HCT116 (cell line): ENCODE measurements at regions not wholly inside any gene's neighbourhood (a gene's known extent, or its start where the extent isn't known, plus 50 kb on each side); places are given as distances from the start of the nearest gene placed in this dataset.

Experiments used
- ATAC-seq: fragments of 200-7000 bp; cut with Tn5 transposase; 2 replicates; pipeline ENCODE4 v1.9.1; 2020; ENCODE audit warnings: mild to moderate bottlenecking, moderate library complexity
- BruUV-seq: library from RNA; stranded (reverse); fragments of 400-500 nt; replicated peaks from 2 replicates; lab custom pipeline; 2021; lab: Mats Ljungman, UMichigan
- CTCF ChIA-PET: fragments of 300-600 bp; sonication (Branson Sonifier 250); formaldehyde crosslinking; loops from one replicate; lab custom pipeline; 2021; ENCODE audit warnings: antibody characterized with exemption; lab: Charles Lee
- POLR2A ChIA-PET: fragments of 300-600, 350-600 bp; sonication (Branson Sonifier 250); formaldehyde crosslinking; loops from one replicate; lab custom pipeline; 2021; ENCODE audit warnings: antibody characterized with exemption; lab: Charles Lee
- RAD21 ChIA-PET, 2 experiments: fragments of 300-600 bp; sonication (Branson Sonifier 250); formaldehyde crosslinking; loops; one replicate each; lab custom pipeline; 2023; ENCODE audit warnings: low total read pairs in 2 of 2; ENCODE audit not compliant: uncharacterized antibody in 2 of 2, unreplicated experiment in 2 of 2, low non-redundant PET in 1 of 2; lab: Charles Lee
- DNase-seq: peaks from one replicate; pipeline ENCODE4 v3.0.0-alpha.2; 2010; ENCODE audit warnings: low read depth, low spot score
- H2AFZ ChIP-seq: fragments of 200-600 bp; shearing (Covaris generic), sonication (generic); 2 replicates; pipeline ENCODE4 v1.6.1; 2017; ENCODE audit warnings: low read depth, mixed run types, mixed read lengths, antibody characterized with exemption, low read length; ENCODE audit not compliant: poor library complexity, severe bottlenecking
- H3K27ac ChIP-seq: 2 replicates; pipeline ENCODE4 v1.5.1; 2012; ENCODE audit warnings: low read depth, low read length
- H3K27me3 ChIP-seq: fragments of 200-600 bp; sonication (generic); 2 replicates; pipeline ENCODE4 v1.6.1; 2016; ENCODE audit warnings: mixed run types, low read length, mixed read lengths; ENCODE audit not compliant: insufficient read depth
- H3K36me3 ChIP-seq, 2 experiments: fragments of 200-500 bp in 1 of 2; fragments of 200-600 bp in 1 of 2; sonication (Bioruptor generic) in 1 of 2; sonication (generic) in 1 of 2; 2 replicates each; pipeline versions ENCODE4 v1.5.1 to v1.6.1; 2014 to 2016; ENCODE audit warnings: low read length in 2 of 2, inconsistent platforms in 1 of 2, mixed read lengths in 1 of 2, mixed run types in 1 of 2; ENCODE audit not compliant: insufficient read depth in 2 of 2, control insufficient read depth in 1 of 2
- H3K4me1 ChIP-seq, 2 experiments: fragments of 200-600 bp in 1 of 2; sonication (generic) in 1 of 2; 2 replicates each; pipeline versions ENCODE4 v1.5.1 to v1.6.1; 2012 to 2017; ENCODE audit warnings: low read length in 2 of 2, inconsistent platforms in 1 of 2, mild to moderate bottlenecking in 1 of 2, mixed read lengths in 1 of 2, mixed run types in 1 of 2, moderate library complexity in 1 of 2; ENCODE audit not compliant: insufficient read depth in 2 of 2, control insufficient read depth in 1 of 2
- H3K4me2 ChIP-seq: fragments of 200-600 bp; sonication (generic); 2 replicates; pipeline ENCODE4 v1.6.1; 2017; ENCODE audit warnings: mixed run types, low read length, mixed read lengths
- H3K4me3 ChIP-seq, 2 experiments: fragments of 200-600 bp in 1 of 2; sonication (generic) in 1 of 2; replicated peaks in 1 of 2; 2 replicates each; pipeline ENCODE4 v1.5.1; 2011 to 2016; ENCODE audit warnings: low read length in 2 of 2, control low read depth in 1 of 2, low read depth in 1 of 2, mild to moderate bottlenecking in 1 of 2, mixed read lengths in 1 of 2, mixed run types in 1 of 2
- H3K79me2 ChIP-seq: fragments of 200-600 bp; sonication (generic); 2 replicates; pipeline ENCODE4 v1.6.1; 2017; ENCODE audit warnings: mild to moderate bottlenecking, mixed run types, low read length, moderate library complexity, mixed read lengths; ENCODE audit not compliant: insufficient read depth
- H3K9ac ChIP-seq: fragments of 200-600 bp; sonication (generic); 2 replicates; pipeline ENCODE4 v1.6.1; 2016; ENCODE audit warnings: low read length, mixed read lengths
- H3K9me2 ChIP-seq: fragments of 200-600 bp; sonication (generic), shearing (Covaris generic); 2 replicates; pipeline ENCODE4 v1.6.1; 2017; ENCODE audit warnings: mixed run types, mild to moderate bottlenecking, moderate library complexity; ENCODE audit not compliant: insufficient read depth
- H3K9me3 ChIP-seq, 2 experiments: fragments of 200-500 bp in 1 of 2; fragments of 200-600 bp in 1 of 2; sonication (Bioruptor generic) in 1 of 2; sonication (generic) in 1 of 2; 2 replicates each; pipeline ENCODE4 v1.6.1; 2014 to 2017; ENCODE audit warnings: low read length in 2 of 2, mixed read lengths in 2 of 2, inconsistent platforms in 1 of 2, low read depth in 1 of 2, mild to moderate bottlenecking in 1 of 2, mixed run types in 1 of 2, moderate library complexity in 1 of 2; ENCODE audit not compliant: control insufficient read depth in 1 of 2, insufficient read depth in 1 of 2
- H4K20me1 ChIP-seq: fragments of 200-600 bp; sonication (generic), shearing (Covaris generic); 2 replicates; pipeline ENCODE4 v1.6.1; 2017; ENCODE audit warnings: mixed run types, mild to moderate bottlenecking, moderate library complexity; ENCODE audit not compliant: insufficient read depth
- ATF3 ChIP-seq: IDR thresholded peaks from 2 replicates; pipeline ENCODE4 v1.6.1; 2012
- CTCF ChIP-seq, 3 experiments: fragments of 200-600 bp in 1 of 3; sonication (generic) in 1 of 3; IDR thresholded peaks in 2 of 3; conservative IDR thresholded peaks in 1 of 3; 2 replicates each; pipeline ENCODE4 v1.5.1; 2012 to 2017; ENCODE audit warnings: low read depth in 2 of 3, low read length in 2 of 3, antibody characterized with exemption in 1 of 3, borderline replicate concordance in 1 of 3, control low read depth in 1 of 3, mild to moderate bottlenecking in 1 of 3, mixed read lengths in 1 of 3, mixed run types in 1 of 3, moderate library complexity in 1 of 3; ENCODE audit not compliant: insufficient read depth in 1 of 3
- ELF1 ChIP-seq: IDR thresholded peaks from 2 replicates; pipeline ENCODE4 v1.6.1; 2012; ENCODE audit warnings: low read depth, borderline replicate concordance
- EZH2 ChIP-seq: fragments of 200-600 bp; sonication (generic); IDR thresholded peaks from 2 replicates; pipeline ENCODE4 v1.6.1; 2017; ENCODE audit warnings: antibody characterized with exemption, mixed run types
- JUND ChIP-seq: IDR thresholded peaks from 2 replicates; pipeline ENCODE4 v1.6.1; 2012
- MAX ChIP-seq: IDR thresholded peaks from 2 replicates; pipeline ENCODE4 v1.6.1; 2012
- POLR2A ChIP-seq: IDR thresholded peaks from 2 replicates; pipeline ENCODE4 v1.7.0; 2011; ENCODE audit warnings: borderline replicate concordance; ENCODE audit not compliant: insufficient read depth, insufficient read length; ENCODE audit errors: extremely low read depth
- POLR2AphosphoS5 ChIP-seq: IDR thresholded peaks from 2 replicates; pipeline ENCODE4 v1.6.1; 2011; ENCODE audit warnings: mild to moderate bottlenecking, low read depth, low read length, moderate library complexity
- ZFX ChIP-seq: fragments of 450-650 bp; IDR thresholded peaks from 2 replicates; pipeline ENCODE4 v1.6.1; 2017
- intact Hi-C: fragments of 100-400 bp; cut with micrococcal nuclease; formaldehyde crosslinking; loops from 2 replicates; pipeline ENCODE4 v1.10.0; 2022

- Histone ChIP-seq H3K27me3 (no peaks in the 10 kb centered on the region), H3K9me2 (no peaks in the 10 kb centered on the region), H3K9ac (no peak overlapping the region), H3K36me3 (no peaks in the 10 kb centered on the region), H3K27ac (no peak overlapping the region), H3K4me1 (no peaks in the 10 kb centered on the region), H3K9me3 (no peaks in the 10 kb centered on the region), H3K4me3 (no peak overlapping the region), H4K20me1 (no peaks in the 10 kb centered on the region), H3K79me2 (no peaks in the 10 kb centered on the region), H2AFZ (no peak overlapping the region), H3K4me2 (no peak overlapping the region)
- DNase-seq (no peak), ATAC-seq (no peak)
- TF ChIP-seq JUND (no peak), ELF1 (no peak), EZH2 (no peak)
- CTCF ChIA-PET = no interaction called here
- no TSS peak for BruUV-seq
- RAD21 ChIA-PET = no interaction called here
- POLR2A ChIA-PET = no interaction called here
- intact Hi-C loops = no loop called here
Observed at GRCh38 chr20:58568483-58569240, 53.5 kb upstream of the APCDD1L start.

- ChIA-PET CTCF (no interaction called here), POLR2A (no interaction called here), RAD21 (no interaction called here)
- ATAC-seq = no peak
- no peak for TF ChIP-seq CTCF (IDR thresholded peaks at IDR 0.05 in 2 of 3, conservative IDR thresholded peaks at IDR 0.05 in 1 of 3; ENCODE audit: borderline replicate concordance in 1 of 3, insufficient read depth in 1 of 3, low read depth in 2 of 3, low read length in 2 of 3)
- no peak for TF ChIP-seq POLR2AphosphoS5
- TF ChIP-seq ZFX = no peak
- TF ChIP-seq MAX = no peak
- TF ChIP-seq ATF3 = no peak
- TF ChIP-seq POLR2A = no peak
- BruUV-seq = no TSS peak
- no peak overlapping the region for H2AFZ ChIP-seq
- H3K9ac ChIP-seq = no peak overlapping the region
- intact Hi-C loops = no loop called here
- H3K36me3 ChIP-seq = no peaks in the 10 kb centered on the region
- H4K20me1 ChIP-seq = no peaks in the 10 kb centered on the region
- H3K79me2 ChIP-seq = no peaks in the 10 kb centered on the region
- H3K4me3 ChIP-seq = no peak overlapping the region
- H3K4me1 ChIP-seq = no peaks in the 10 kb centered on the region
- H3K4me2 ChIP-seq = no peak overlapping the region
- H3K9me2 ChIP-seq = no peaks in the 10 kb centered on the region
- no peak overlapping the region for H3K27ac ChIP-seq
- H3K27me3 ChIP-seq = no peaks in the 10 kb centered on the region
- no peaks in the 10 kb centered on the region for H3K9me3 ChIP-seq
- DNase-seq = no peak
Observed at GRCh38 chr20:58568126-58568482, 52.9 kb upstream of the APCDD1L start.
